HepG2 (cell line): ENCODE measurements at regions not wholly inside any gene's neighbourhood (a gene's known extent, or its start where the extent isn't known, plus 50 kb on each side); places are given as distances from the start of the nearest gene placed in this dataset.

ENCODE experiments used
- ATAC-seq: fragments of 200-7000 bp; cut with Tn5 transposase; 3 replicates; pipeline ENCODE4 v1.9.1; 2020; ENCODE audit warnings: mild to moderate bottlenecking, moderate library complexity
- BruUV-seq: library from RNA; stranded (reverse); fragments of 400-500 nt; replicated peaks from 2 replicates; lab custom pipeline; 2021; lab: Mats Ljungman, UMichigan
- CTCF ChIA-PET: fragments of 300-600 bp; formaldehyde crosslinking; extraction: SDS; loops from one replicate; lab custom pipeline; 2021; ENCODE audit warnings: low total read pairs, inconsistent platforms, low intra/inter-chr PET ratio; lab: Yijun Ruan, JAX
- POLR2A ChIA-PET: fragments of 350-600 bp; sonication (Branson Sonifier 250); formaldehyde crosslinking; loops from one replicate; lab custom pipeline; 2020; ENCODE audit warnings: antibody characterized with exemption, inconsistent platforms; lab: Yijun Ruan, JAX
- DNase-seq: peaks from one replicate; pipeline ENCODE4 v3.0.0-alpha.2; 2015; ENCODE audit warnings: low spot score
- FAIRE-seq: peaks from 3 replicates; lab custom pipeline; 2011; peaks lifted over from hg19 to GRCh38; lab: Jason Lieb, UNC
- H2AFZ ChIP-seq: one replicate; pipeline ENCODE4 v1.6.1; 2011; ENCODE audit warnings: low read length, inconsistent platforms
- H3K27ac ChIP-seq: fragments of 300-600 bp; 3 replicates; pipeline ENCODE4 v1.8.0; 2011; ENCODE audit warnings: mixed run types, mild to moderate bottlenecking, mixed read lengths, low read length, inconsistent platforms; ENCODE audit not compliant: insufficient read depth; ENCODE audit errors: extremely low read length
- H3K27me3 ChIP-seq, 2 experiments: fragments of 200-600 bp in 1 of 2; 2 replicates in 1 of 2; 3 replicates in 1 of 2; pipeline versions ENCODE4 v1.6.0 to v1.8.0; 2011; ENCODE audit warnings: low read length in 2 of 2, mild to moderate bottlenecking in 2 of 2, moderate library complexity in 2 of 2, inconsistent platforms in 1 of 2; ENCODE audit not compliant: insufficient read depth in 2 of 2, control insufficient read depth in 1 of 2
- H3K36me3 ChIP-seq, 2 experiments: fragments of 200-600 bp in 1 of 2; replicated peaks in 1 of 2; 2 replicates in 1 of 2; 3 replicates in 1 of 2; pipeline versions ENCODE4 v1.5.1 to v1.8.0; 2011; ENCODE audit warnings: low read length in 2 of 2, inconsistent platforms in 1 of 2; ENCODE audit not compliant: insufficient read depth in 2 of 2, control insufficient read depth in 1 of 2
- H3K4me1 ChIP-seq: 2 replicates; pipeline ENCODE4 v1.5.1; 2012; ENCODE audit warnings: low read length, inconsistent platforms; ENCODE audit not compliant: insufficient read depth
- H3K4me2 ChIP-seq: 2 replicates; pipeline ENCODE4 v1.6.0; 2011; ENCODE audit warnings: low read depth, low read length, inconsistent platforms
- H3K4me3 ChIP-seq, 3 experiments: fragments of 200-600 bp in 1 of 3; sonication (generic), shearing (Covaris generic) in 1 of 3; replicated peaks in 1 of 3; 2 replicates each; pipeline ENCODE4 v1.5.1; 2011 to 2016; ENCODE audit warnings: low read length in 3 of 3, inconsistent platforms in 2 of 3, low read depth in 2 of 3, mild to moderate bottlenecking in 2 of 3, control low read depth in 1 of 3, mixed read lengths in 1 of 3; ENCODE audit not compliant: insufficient read depth in 1 of 3
- H3K79me2 ChIP-seq: one replicate; pipeline ENCODE4 v1.6.1; 2011; ENCODE audit warnings: low read length, inconsistent platforms; ENCODE audit not compliant: insufficient read depth
- H3K9ac ChIP-seq: 2 replicates; pipeline ENCODE4 v1.6.0; 2011; ENCODE audit warnings: mild to moderate bottlenecking, low read depth, low read length, inconsistent platforms; ENCODE audit not compliant: insufficient read depth
- H3K9me3 ChIP-seq: 2 replicates; pipeline ENCODE4 v1.5.1; 2012; ENCODE audit warnings: mild to moderate bottlenecking, low read length
- H4K20me1 ChIP-seq: 2 replicates; pipeline ENCODE4 v1.6.0; 2011; ENCODE audit warnings: inconsistent platforms, mild to moderate bottlenecking, low read length, moderate library complexity; ENCODE audit not compliant: insufficient read depth
- CSRNP1 ChIP-seq: sonication (generic); formaldehyde crosslinking; IDR thresholded peaks from 2 replicates; pipeline ENCODE4 v1.8.1; 2023; ENCODE audit warnings: mild to moderate bottlenecking, missing genetic modification reagents
- ELF3 ChIP-seq: IDR thresholded peaks from 2 replicates; pipeline ENCODE4 v1.6.1; 2016; ENCODE audit warnings: missing genetic modification reagents, missing compliant biosample characterization
- NFE2L1 ChIP-seq: sonication (generic); formaldehyde crosslinking; IDR thresholded peaks from 2 replicates; pipeline ENCODE4 v1.4.0; 2020; ENCODE audit warnings: missing genetic modification reagents, mild to moderate bottlenecking, borderline replicate concordance
- TCF12 ChIP-seq, 2 experiments: fragments of 450-650 bp in 1 of 2; sonication (generic) in 1 of 2; formaldehyde crosslinking in 1 of 2; IDR thresholded peaks; 2 replicates each; pipeline versions ENCODE4 v1.6.1 to v1.8.0; 2017 to 2022; ENCODE audit warnings: antibody characterized with exemption in 1 of 2, mild to moderate bottlenecking in 1 of 2, missing genetic modification reagents in 1 of 2, moderate library complexity in 1 of 2
- TFDP1 ChIP-seq: IDR thresholded peaks from 2 replicates; pipeline ENCODE4 v1.6.1; 2016; ENCODE audit warnings: missing compliant biosample characterization, missing genetic modification reagents, borderline replicate concordance
- ZHX2 ChIP-seq, 2 experiments: sonication (generic) in 1 of 2; formaldehyde crosslinking in 1 of 2; IDR thresholded peaks; 2 replicates each; pipeline versions ENCODE4 v1.6.1 to v1.9.0; 2014 to 2022; ENCODE audit warnings: antibody characterized with exemption in 1 of 2, borderline replicate concordance in 1 of 2, inconsistent platforms in 1 of 2, low read depth in 1 of 2, missing genetic modification reagents in 1 of 2
- ZNF441 ChIP-seq: sonication (generic); formaldehyde crosslinking; IDR thresholded peaks from 2 replicates; pipeline ENCODE4 v1.7.0; 2021; ENCODE audit warnings: missing genetic modification reagents, borderline replicate concordance
- ZSCAN22 ChIP-seq: sonication (generic); formaldehyde crosslinking; IDR thresholded peaks from 2 replicates; pipeline ENCODE4 v1.4.0; 2020; ENCODE audit warnings: mild to moderate bottlenecking, missing genetic modification reagents
- WGBS: methylation state at CpG from one replicate; pipeline ENCODE4 v1.1.6; 2017; ENCODE audit warnings: low lambda C conversion rate; 5-methylcytosine and 5-hydroxymethylcytosine counted together
- in situ Hi-C: cut with HindIII; loops from 2 replicates; pipeline ENCODE4 v1.10.0; 2017; ENCODE audit warnings: low pct_unique_long_range_greater_than_20kb; ENCODE audit not compliant: extremely low pct_ligation_motif_present
- intact Hi-C: fragments of 100-400 bp; cut with micrococcal nuclease; formaldehyde crosslinking; loops from one replicate; pipeline ENCODE4 v1.10.0; 2022; ENCODE audit not compliant: unreplicated experiment

DNA sequence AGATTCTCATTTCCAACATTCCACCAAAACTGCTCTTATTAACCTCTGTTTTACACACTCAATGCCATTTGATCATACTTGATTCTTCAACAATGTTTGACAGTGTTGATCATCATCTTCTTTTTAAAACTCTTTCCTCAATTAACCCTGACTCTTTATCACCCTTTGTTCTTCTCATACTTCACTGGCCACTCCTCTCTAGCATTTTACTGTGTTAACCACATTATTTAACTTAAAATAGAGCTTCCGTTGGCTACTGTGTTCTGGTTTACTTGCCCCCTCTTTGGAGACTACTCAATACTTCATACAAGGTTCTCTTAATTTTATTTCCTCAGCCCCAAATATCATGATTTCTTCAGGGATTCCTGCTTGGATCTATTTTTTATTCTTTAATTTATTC lies 121.1 kb upstream of the SPRY2 start (continued):
- TF ChIP-seq ZHX2 (IDR thresholded peaks at IDR 0.05; ENCODE audit: low read depth): no peak
- no peak for TF ChIP-seq ZHX2 (CRISPR knock-in tag; IDR thresholded peaks at IDR 0.05; ENCODE audit: borderline replicate concordance)
- no peak for TF ChIP-seq TFDP1 (CRISPR knock-in tag)

DNA sequence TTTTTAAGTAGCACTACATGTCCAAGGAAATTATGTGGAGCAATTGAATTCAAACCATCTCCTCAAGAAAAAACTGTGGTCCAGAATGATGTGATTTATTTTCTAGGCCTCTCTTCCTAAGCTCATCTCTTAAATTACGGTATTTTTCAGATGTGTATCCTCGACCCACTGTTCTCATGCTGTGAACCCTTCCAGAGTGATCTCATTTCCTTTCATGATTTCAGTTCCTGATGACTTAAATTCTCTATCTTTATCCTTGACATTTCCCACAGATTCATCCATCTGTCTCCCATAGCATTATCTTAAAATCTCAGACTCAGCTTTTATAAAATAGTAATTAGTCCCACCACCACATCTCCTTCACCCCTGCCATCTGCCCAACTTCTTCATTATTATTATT lies 117.6 kb upstream of the SPRY2 start:
- no peak overlapping the region for H3K9ac ChIP-seq
- H4K20me1 ChIP-seq: no peaks in the 10 kb centered on the region
- FAIRE-seq: no peak
- no peaks in the 10 kb centered on the region for H3K36me3 ChIP-seq
- DNase-seq: no peak
- ATAC-seq: no peak
- no peaks in the 10 kb centered on the region for H3K27me3 ChIP-seq
- ChIA-PET POLR2A (no interaction called here), CTCF (no interaction called here)
- WGBS: 0% methylated on average over 2 of the region's 2 CpGs
- no peak overlapping the region for H2AFZ ChIP-seq
- peaks cover 9% of the 10 kb centered on the region; the same call in 1 of the 2 replicates for H3K9me3 ChIP-seq
- intact Hi-C loops: no loop called here
- H3K4me1 ChIP-seq: no peaks in the 10 kb centered on the region
- no peak overlapping the region for H3K27ac ChIP-seq
- TF ChIP-seq NFE2L1 (CRISPR knock-in tag) (no peak), TCF12 (IDR thresholded peaks at IDR 0.05) (no peak), TCF12 (CRISPR knock-in tag; IDR thresholded peaks at IDR 0.05) (no peak), CSRNP1 (CRISPR knock-in tag) (no peak), ZNF441 (CRISPR knock-in tag) (no peak), ZSCAN22 (CRISPR knock-in tag) (no peak), ELF3 (CRISPR knock-in tag) (no peak)
- in situ Hi-C loops: no loop called here
- no peaks in the 10 kb centered on the region for H3K79me2 ChIP-seq
- no peak overlapping the region for H3K4me3 ChIP-seq
- no peak overlapping the region for H3K4me2 ChIP-seq
- BruUV-seq: no TSS peak
